Erythroblast (primary cell): ENCODE measurements at regions not wholly inside any gene's neighbourhood (a gene's known extent, or its start where the extent isn't known, plus 50 kb on each side); places are given as distances from the start of the nearest gene placed in this dataset.

Experiments used
- GATA1 ChIP-seq: IDR thresholded peaks from 2 replicates; pipeline ENCODE4 v1.6.1; 2011; ENCODE audit warnings: low read depth, mild to moderate bottlenecking, control low read depth, low read length, moderate library complexity
- POLR2A ChIP-seq: IDR thresholded peaks from 2 replicates; pipeline ENCODE4 v1.6.1; 2011; ENCODE audit warnings: mild to moderate bottlenecking, low read length

DNA sequence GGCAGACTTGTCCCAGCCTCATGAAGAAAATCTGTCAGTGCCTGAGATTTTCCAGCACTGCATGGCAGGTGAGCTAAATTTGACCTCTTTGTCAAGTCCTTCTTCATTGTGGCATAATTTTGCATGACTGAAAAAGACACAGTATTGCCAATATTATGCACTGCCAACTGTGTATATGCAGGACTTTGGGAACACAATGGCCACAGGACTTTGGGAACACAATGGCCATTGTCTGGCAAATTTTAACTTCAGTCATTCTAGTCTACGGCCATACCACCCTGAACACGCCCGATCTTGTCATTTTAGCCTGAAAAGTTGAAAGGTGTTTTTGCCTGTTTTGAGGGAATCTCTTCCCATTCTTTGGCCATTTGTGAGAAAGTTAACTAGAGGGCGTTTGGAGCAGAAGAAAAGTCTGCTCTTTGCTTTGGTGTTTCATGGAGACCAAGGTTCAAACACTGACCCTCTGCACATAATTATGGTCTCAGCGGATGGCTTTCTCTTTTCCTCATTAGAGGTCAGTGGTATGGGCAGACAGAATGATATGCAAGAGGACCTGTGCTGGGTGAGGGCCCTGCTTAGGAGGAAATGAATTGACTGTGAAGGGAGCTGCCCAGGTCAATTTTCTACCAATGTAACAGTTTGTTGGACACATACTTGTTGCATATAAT is 72.4 kb upstream of the NEK7 start:
- TF ChIP-seq POLR2A (no peak), GATA1 (no peak)
